Ecto neural progenitor cell (in vitro differentiated cells): ENCODE measurements at regions not wholly inside any gene's neighbourhood (a gene's known extent, or its start where the extent isn't known, plus 50 kb on each side); places are given as distances from the start of the nearest gene placed in this dataset.
"Not testable (repeated sequence)": the region's sequence is repeated elsewhere in the genome, so short reads cannot be mapped to it uniquely, and the experiment has no call there.

Experiments
- DNase-seq: peaks from one replicate; pipeline ENCODE4 v3.0.0-alpha.2; 2018; ENCODE audit warnings: low spot score

- DNase-seq, result no peak
These were observed 96.5 kb upstream of the PCSK1 start for GRCh38 chr5:96529559-96529958.

DNA sequence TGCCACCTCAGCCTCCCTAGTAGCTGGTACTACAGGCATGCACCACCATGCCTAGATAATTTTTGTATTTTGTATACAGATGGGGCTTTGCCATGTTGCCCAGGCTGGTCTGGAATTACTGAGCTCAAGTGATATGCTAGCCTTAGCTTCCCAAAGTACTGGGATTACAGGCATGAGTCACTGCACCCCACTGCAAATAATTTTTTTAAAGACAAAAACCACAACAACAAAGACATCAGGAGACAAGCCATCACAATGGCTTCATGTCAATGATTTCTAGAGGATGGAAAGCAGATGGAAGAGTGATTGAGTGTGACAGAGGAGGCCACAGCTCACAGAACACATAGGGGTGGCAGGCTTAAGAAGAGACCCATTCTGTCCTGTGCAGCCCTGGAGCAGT, 97.9 kb upstream of the PCSK1 start:
- DNase-seq, result no peak

DNA sequence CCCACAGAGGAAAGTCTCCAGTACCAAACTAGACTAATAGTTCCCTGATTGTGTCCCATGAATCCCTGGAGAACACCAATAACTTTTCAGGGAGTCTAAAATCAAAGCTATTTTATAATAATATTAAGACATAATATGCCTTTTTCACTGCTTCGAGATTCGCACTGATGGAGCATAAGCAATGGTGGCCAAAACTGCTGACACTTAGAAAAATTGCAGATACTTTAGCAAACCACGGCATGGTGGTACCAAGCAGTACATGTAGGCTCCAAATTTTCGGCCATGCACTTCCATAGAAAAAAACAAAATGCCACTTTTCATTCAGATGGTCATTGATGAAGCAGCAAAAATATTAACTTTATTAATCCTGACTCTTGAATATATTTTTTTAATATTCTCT, 100.3 kb upstream of the PCSK1 start:
- DNase-seq, result no peak

- no peak for DNase-seq
These were observed 104.3 kb upstream of the PCSK1 start for GRCh38 chr5:96537386-96537785.

GRCh38 chr5:96538808-96539250, 105.8 kb upstream of the PCSK1 start:
- DNase-seq, result no peak

DNA sequence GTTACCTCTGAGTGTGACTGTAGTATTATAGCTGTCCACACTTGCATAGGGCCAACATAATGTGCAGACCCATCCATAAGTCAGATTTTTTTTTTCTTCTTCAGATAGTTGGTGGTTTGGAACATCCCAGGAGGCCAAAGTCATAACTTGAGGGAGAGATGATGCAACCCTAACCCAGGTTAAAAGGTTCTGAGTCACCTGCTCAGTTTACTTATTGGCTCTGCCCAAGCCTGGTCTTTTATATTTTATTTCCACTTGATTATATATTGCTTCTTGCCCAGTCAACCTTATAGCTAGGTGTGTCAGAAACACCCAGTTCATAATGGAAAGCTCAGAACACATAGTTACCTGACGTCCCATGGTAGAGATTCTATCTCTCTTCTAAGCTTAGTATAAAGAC, 113.1 kb upstream of the PCSK1 start:
- no peak for DNase-seq

DNA sequence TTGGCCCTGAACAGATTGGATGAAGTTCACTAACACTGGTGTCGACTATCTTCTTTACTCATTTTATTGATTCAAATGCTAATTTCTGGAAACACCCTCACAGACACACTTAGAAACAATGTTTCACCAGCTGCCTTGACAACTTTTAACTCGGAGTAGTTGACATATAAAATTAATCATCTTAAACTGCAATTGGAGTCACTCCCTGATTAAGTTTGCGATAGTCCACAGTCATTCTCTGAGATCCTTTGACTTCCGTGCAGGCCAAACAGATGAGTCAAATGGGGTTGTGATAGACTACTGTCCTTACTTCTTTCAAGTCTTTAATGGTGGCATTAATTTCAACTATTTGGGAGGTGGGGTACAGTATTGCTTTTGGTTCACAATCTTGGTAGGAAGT, 114.4 kb upstream of the PCSK1 start:
- DNase-seq, result no peak

GRCh38 chr5:96548905-96549304, 113.3 kb upstream of the CAST start:
- DNase-seq, result no peak

- DNase-seq, result not testable (repeated sequence)
These were observed 101.3 kb upstream of the CAST start for GRCh38 chr5:96560857-96561256.

DNA sequence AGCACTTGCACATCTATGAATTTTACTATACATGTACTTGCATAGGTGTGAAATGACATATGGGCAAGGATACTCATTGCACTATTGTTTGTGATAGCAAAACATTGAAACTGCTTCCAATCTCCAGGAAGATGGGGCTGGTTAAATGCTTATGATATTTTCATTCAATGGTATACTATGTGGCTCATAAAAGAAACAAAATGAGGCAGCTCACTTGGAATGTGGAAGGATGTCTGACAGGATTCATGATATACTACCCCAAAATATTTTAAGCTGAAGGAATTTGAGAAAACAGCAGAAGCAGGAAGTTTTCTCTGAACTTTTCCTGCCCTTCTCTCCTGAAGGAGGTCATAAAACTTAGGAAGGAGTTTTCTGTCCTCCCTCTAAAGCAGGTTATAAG, 99.6 kb upstream of the CAST start:
- no peak for DNase-seq

- DNase-seq, result no peak
These were observed 98.4 kb upstream of the CAST start for GRCh38 chr5:96563816-96564215.

DNA sequence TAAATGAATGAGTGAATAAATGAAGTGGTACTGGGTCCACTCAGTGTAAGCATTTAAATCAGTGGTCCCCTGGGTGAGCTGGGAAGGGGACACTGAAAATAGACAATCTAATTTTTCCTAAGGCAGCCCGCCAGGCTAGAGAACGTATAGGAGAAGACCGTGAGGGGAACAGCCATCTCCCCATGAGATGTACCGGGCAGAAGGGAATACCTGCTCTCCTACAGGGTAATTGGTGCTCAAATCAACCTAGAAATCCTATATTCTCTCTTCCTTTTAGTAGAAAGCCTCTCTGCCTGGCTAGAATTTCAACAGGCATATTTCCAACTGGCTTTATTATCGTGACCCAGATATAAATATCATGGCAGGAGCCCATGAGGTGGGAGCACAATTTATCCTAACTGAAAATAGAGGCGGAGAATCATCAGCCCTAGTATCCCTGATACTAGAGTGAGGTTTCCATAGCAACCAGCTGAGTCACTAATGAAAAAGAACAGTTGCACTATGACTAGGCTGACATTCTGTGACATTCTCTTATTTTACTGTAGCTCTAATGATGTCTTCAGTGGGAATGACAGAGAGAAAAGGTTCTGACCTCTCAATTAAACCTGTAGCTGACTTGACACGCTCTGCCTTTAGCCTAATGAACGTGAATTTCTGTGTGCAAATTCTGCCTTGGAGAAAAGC, 96.5 kb upstream of the CAST start:
- DNase-seq, result no peak

DNA sequence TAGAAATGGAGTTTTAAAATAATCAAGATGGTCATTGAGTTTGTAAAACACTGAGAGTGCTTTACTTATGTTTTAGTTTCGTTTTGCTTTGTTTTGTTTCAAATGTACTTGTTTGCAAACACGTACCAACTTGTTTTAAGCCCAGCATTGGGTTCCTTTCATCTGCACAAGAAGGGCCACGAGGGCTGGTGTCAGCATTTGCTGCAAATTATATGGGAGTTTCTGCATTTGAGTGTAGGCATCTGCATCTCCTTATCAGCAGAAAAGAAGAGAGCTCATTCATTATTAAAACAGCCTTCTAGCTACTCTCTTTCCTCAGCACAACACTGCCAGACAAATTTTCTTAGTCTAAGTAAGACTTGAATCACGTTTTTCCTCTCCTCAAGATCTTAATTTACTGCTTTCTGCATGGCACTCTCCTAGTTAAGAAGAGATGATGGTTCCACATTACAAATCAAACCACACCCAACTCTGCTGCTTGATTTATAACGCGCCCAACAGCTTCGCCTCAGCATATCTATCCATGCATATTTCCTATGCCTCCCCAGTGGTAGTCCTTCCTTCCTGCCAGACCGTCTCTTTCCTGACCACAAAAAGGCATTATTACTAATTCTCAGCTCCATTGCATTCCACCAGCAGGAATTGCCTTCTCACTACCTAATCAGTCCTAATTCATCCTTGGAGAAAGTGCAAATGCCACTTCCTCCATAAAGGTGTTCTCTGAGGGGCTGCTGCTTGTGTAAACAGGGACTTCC, 95.2 kb upstream of the CAST start:
- no peak for DNase-seq

- DNase-seq, result no peak
These were observed 92.8 kb upstream of the CAST start for GRCh38 chr5:96569332-96569731.

GRCh38 chr5:96569770-96570169, 92.4 kb upstream of the CAST start:
- DNase-seq, result no peak

DNA sequence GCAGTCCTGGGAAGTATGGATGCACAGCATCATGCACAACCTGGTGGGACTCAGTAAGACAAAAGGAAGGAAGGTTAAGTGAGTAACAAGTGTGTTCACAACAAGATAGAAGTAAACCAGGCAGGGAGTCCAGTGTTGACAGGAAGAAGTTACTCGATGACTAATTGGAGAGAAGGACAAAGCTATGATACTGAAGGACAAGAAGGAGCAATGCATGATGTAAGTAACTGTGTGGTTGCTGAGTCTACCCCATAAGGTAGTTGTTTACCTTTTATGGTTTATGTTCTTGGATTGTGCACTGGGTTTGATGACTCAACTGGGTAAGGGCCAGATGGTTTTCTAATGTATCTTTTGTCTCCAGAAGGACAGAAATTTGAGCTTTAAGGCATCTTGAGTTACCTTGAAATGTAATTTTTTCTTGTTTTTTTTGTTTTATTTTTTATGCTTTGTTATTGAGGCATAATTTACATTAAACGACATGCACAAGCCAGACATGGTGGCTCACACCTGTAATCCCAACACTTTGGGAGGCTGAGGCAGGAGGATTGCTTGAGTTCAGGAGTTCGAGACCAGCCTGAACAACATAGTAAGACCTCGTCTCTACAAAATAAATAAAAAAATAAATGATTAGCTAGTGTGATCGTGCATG, 89.2 kb upstream of the CAST start:
- DNase-seq, result no peak

- DNase-seq, result no peak
These were observed 88.7 kb upstream of the CAST start for GRCh38 chr5:96573513-96573894.

DNA sequence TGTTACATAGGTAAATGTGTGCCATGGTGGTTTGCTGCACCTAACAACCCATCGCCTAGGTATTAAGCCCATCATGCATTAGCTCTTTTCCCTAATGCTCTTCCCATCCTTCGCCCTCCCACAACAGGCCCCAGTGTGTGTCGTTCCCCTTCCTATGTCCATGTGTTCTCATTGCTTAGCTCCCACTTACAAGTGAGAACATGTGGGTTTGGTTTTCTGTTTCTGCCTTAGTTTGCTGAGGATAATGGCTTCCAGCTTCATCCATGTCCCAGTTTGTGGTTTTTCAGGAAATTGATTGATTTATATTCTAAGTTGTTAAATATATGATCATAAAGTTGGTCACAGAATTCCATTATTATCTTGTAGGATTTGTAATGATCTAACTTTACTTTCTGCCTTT, 85.3 kb upstream of the CAST start:
- DNase-seq, result no peak

- DNase-seq, result no peak
These were observed 84.3 kb upstream of the CAST start for GRCh38 chr5:96577909-96578308.

DNA sequence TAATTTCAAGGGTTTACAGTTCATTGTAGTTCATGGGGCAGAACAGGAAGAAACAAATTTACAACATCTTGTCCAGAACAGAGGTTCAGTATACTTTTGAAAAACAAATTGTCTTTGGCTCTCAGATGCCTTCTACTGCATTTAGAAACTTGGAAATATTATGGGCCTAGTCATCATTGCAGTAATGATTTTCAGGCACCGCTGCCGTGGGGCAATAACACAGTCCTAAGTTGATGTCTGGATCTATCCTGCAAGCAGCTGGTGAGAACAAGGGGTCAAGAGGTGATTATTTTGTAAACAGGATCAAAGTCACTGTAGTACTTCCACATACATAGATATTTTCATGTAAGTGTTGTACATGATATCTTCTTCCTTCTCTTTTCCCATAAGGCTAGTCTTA, 82.5 kb upstream of the CAST start:
- DNase-seq, result no peak

DNA sequence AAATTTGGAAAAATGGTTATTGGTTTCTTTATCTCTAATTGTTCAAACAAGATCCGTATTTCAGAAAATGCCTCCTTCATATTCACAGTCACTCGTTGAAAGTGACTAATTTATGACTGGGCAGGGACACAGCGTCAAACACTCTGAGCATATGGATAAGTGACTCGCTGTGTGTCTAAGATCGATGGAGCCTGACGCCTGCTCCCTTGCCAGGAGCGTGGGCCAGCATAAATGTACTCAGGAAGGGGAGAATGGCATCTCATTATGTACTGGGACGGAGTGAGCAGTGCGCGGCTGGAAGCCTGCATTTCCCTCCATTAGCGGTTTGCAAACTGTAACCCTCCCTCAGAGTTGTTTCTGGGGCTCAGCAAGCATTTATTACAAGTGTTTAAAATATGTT, 79.8 kb upstream of the CAST start:
- no peak for DNase-seq

DNA sequence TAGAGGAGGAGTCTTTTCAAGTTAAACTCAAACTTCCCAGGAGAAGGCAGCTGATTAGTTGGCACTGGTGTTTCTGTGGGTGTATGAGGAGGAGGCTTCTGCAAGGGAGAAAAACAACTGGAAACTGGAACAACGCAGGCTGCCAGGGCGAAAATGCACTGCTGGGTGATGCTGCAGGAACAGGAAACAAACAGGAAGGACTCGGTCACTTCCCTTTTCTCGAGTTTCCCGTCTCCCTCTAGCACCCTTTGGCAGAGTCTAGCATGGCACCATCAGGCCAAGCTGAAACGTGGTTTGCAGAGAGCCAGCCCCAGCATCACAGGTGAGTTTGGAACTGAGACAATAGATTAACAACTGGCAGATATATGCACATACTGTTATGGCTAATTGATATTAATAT, 77.5 kb upstream of the CAST start:
- DNase-seq, result no peak

DNA sequence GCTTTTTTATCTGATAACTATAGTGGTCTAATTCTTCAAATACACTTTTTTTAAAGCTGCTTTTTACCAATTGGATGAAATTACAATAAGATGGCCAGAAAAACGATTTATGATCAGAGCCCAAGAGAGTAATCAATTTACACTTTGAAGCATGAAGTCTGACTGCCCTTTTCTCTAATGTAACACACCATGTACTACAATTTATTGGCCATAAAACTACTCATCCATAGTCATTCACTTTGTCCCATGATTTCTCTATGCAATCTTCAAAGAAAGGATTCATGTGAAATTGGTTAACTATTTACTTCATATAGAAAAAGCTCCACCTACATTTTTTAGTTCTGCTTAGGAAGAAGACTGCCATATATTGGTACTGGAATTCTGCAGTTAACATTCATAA, 73.6 kb upstream of the CAST start:
- no peak for DNase-seq
